GM12878 (cell line): ENCODE measurements at regions not wholly inside any gene's neighbourhood (a gene's known extent, or its start where the extent isn't known, plus 50 kb on each side); places are given as distances from the start of the nearest gene placed in this dataset.

ENCODE experiments used
- ATAC-seq: fragments of 200-7000 bp; cut with Tn5 transposase; 3 replicates; pipeline ENCODE4 v1.9.1; 2020; ENCODE audit warnings: mild to moderate bottlenecking, moderate library complexity
- BruUV-seq: library from RNA; stranded (reverse); fragments of 400-500 nt; replicated peaks from 2 replicates; lab custom pipeline; 2021; lab: Mats Ljungman, UMichigan
- CTCF ChIA-PET: fragments of 300-600 bp; sonication (Branson Sonifier 250); formaldehyde crosslinking; extraction: SDS; loops from one replicate; lab custom pipeline; 2021; ENCODE audit warnings: inconsistent platforms; lab: Yijun Ruan, JAX
- POLR2A ChIA-PET: fragments of 350-600 bp; formaldehyde crosslinking; extraction: SDS; loops from one replicate; lab custom pipeline; 2021; ENCODE audit warnings: inconsistent platforms; lab: Charles Lee
- RAD21 ChIA-PET: fragments of 300-600 bp; sonication (Branson Sonifier 250); formaldehyde crosslinking; loops from one replicate; lab custom pipeline; 2023; ENCODE audit warnings: antibody characterized with exemption; ENCODE audit not compliant: unreplicated experiment; lab: Charles Lee
- SMC1A ChIA-PET: fragments of 300-600 bp; sonication (Branson Sonifier 250); formaldehyde crosslinking; loops from one replicate; lab custom pipeline; 2023; ENCODE audit not compliant: unreplicated experiment, uncharacterized antibody; lab: Charles Lee
- DNase-seq: peaks from one replicate; pipeline ENCODE4 v3.0.0-alpha.2; 2011; ENCODE audit warnings: low read depth, low spot score
- FAIRE-seq: peaks from 3 replicates; lab custom pipeline; 2011; peaks lifted over from hg19 to GRCh38; lab: Jason Lieb, UNC
- H2AFZ ChIP-seq: 2 replicates; pipeline ENCODE4 v1.6.0; 2011; ENCODE audit warnings: low read depth, low read length, control low read depth; ENCODE audit not compliant: control insufficient read depth
- H3K27ac ChIP-seq: 2 replicates; pipeline ENCODE4 v1.5.1; 2011; ENCODE audit warnings: control low read depth; ENCODE audit not compliant: control insufficient read depth, insufficient read depth
- H3K27me3 ChIP-seq, 2 experiments: replicated peaks in 1 of 2; 2 replicates each; pipeline versions ENCODE4 v1.6.0 to v1.6.1; 2011; ENCODE audit warnings: low read length in 1 of 2; ENCODE audit not compliant: control insufficient read depth in 2 of 2, insufficient read depth in 2 of 2
- H3K36me3 ChIP-seq, 2 experiments: 2 replicates each; pipeline ENCODE4 v1.5.1; 2011; ENCODE audit warnings: low read length in 1 of 2; ENCODE audit not compliant: control insufficient read depth in 2 of 2, insufficient read depth in 2 of 2
- H3K4me1 ChIP-seq: 2 replicates; pipeline ENCODE4 v1.6.1; 2011; ENCODE audit warnings: mild to moderate bottlenecking, low read length, moderate library complexity, mixed read lengths; ENCODE audit not compliant: control insufficient read depth, insufficient read depth
- H3K4me2 ChIP-seq: 2 replicates; pipeline ENCODE4 v1.6.0; 2011; ENCODE audit warnings: control low read depth; ENCODE audit not compliant: control insufficient read depth, insufficient read depth
- H3K4me3 ChIP-seq: fragments of 200-600 bp; sonication (generic); 2 replicates; pipeline ENCODE4 v1.5.1; 2016
- H3K79me2 ChIP-seq: 2 replicates; pipeline ENCODE4 v1.6.0; 2011; ENCODE audit warnings: low read length; ENCODE audit not compliant: control insufficient read depth, insufficient read depth
- H3K9ac ChIP-seq: 2 replicates; pipeline ENCODE4 v1.8.0; 2011; ENCODE audit warnings: low read length, control low read depth, mixed read lengths; ENCODE audit not compliant: control insufficient read depth, insufficient read depth
- H3K9me3 ChIP-seq: replicated peaks from 3 replicates; pipeline ENCODE4 v1.5.1; 2011; ENCODE audit warnings: mild to moderate bottlenecking, low read length; ENCODE audit not compliant: control insufficient read depth, insufficient read depth
- H4K20me1 ChIP-seq: 2 replicates; pipeline ENCODE4 v1.6.0; 2011; ENCODE audit not compliant: control insufficient read depth, insufficient read depth
- BCL11A ChIP-seq: IDR thresholded peaks from 2 replicates; pipeline ENCODE4 v1.6.1; 2011; ENCODE audit warnings: low read depth, low read length
- BCL3 ChIP-seq: IDR thresholded peaks from 2 replicates; pipeline ENCODE4 v1.6.1; 2011; ENCODE audit warnings: borderline replicate concordance, low read depth, mild to moderate bottlenecking, moderate library complexity, low read length; ENCODE audit not compliant: insufficient read depth, poor library complexity, severe bottlenecking
- CTCF ChIP-seq, 3 experiments: IDR thresholded peaks in 2 of 3; conservative IDR thresholded peaks in 1 of 3; 2 replicates each; pipeline ENCODE4 v1.5.1; 2011; ENCODE audit warnings: low read depth in 3 of 3, low read length in 3 of 3, mild to moderate bottlenecking in 3 of 3, control low read depth in 2 of 3, moderate library complexity in 2 of 3, inconsistent platforms in 1 of 3, mixed read lengths in 1 of 3; ENCODE audit not compliant: control insufficient read depth in 2 of 3, insufficient read depth in 1 of 3; ENCODE audit errors: extremely low read depth in 1 of 3
- FOXM1 ChIP-seq: IDR thresholded peaks from 2 replicates; pipeline ENCODE4 v1.6.1; 2012; ENCODE audit warnings: low read depth, mild to moderate bottlenecking, inconsistent platforms, low read length, moderate library complexity
- HCFC1 ChIP-seq: fragments of 150-350 bp; IDR thresholded peaks from 2 replicates; pipeline ENCODE4 v1.6.1; 2014; ENCODE audit warnings: low read length
- HSF1 ChIP-seq: fragments of 150-350 bp; IDR thresholded peaks from 2 replicates; pipeline ENCODE4 v1.6.1; 2014; ENCODE audit warnings: mild to moderate bottlenecking, low read depth, low read length
- MLLT1 ChIP-seq: fragments of 450-650 bp; IDR thresholded peaks from 2 replicates; pipeline ENCODE4 v1.6.1; 2016; ENCODE audit warnings: mild to moderate bottlenecking
- NKRF ChIP-seq: fragments of 450-650 bp; conservative IDR thresholded peaks from 2 replicates; pipeline ENCODE4 v1.6.1; 2017; ENCODE audit warnings: mild to moderate bottlenecking, moderate library complexity
- POLR2A ChIP-seq: IDR thresholded peaks from 2 replicates; pipeline ENCODE4 v1.6.1; 2011; ENCODE audit warnings: low read depth, mild to moderate bottlenecking, low read length
- TBL1XR1 ChIP-seq: IDR thresholded peaks from 2 replicates; pipeline ENCODE4 v1.6.1; 2012; ENCODE audit warnings: low read depth, low read length, improper control_type of control experiment
- TCF12 ChIP-seq: IDR thresholded peaks from 2 replicates; pipeline ENCODE4 v1.6.1; 2011; ENCODE audit warnings: low read depth, mild to moderate bottlenecking, low read length
- TCF7 ChIP-seq: IDR thresholded peaks from 2 replicates; pipeline ENCODE4 v1.6.1; 2014; ENCODE audit warnings: antibody characterized with exemption, borderline replicate concordance
- WGBS: methylation state at CpG from one replicate; pipeline ENCODE4 v1.1.6; 2016; ENCODE audit warnings: low lambda C conversion rate; ENCODE audit not compliant: insufficient replicate concordance, insufficient coverage; ENCODE audit errors: missing lambda C conversion rate; 5-methylcytosine and 5-hydroxymethylcytosine counted together
- in situ Hi-C: fragments of 300-500 bp; cut with MboI; formaldehyde crosslinking; loops from 9 replicates; pipeline ENCODE4 v1.14.3; 2018; ENCODE audit warnings: mixed read lengths
- intact Hi-C: fragments of 100-400 bp; cut with micrococcal nuclease; formaldehyde crosslinking; loops from one replicate; pipeline ENCODE4 v1.14.2; 2022; ENCODE audit not compliant: unreplicated experiment

GRCh38 chr5:34555699-34556508, 100.2 kb upstream of the RAI14 start:
- ATAC-seq (no peak), DNase-seq (no peak), FAIRE-seq (no peak)
- CTCF ChIA-PET = interaction anchor here (1.2 kb wide), 1 partner anchor 32 kb away, joined by 4 read pairs; no protein-coding TSS in a partner anchor
- no peaks in the 10 kb centered on the region for H3K36me3 ChIP-seq
- intact Hi-C loops = no loop called here
- TF ChIP-seq CTCF (IDR thresholded peaks at IDR 0.05 in 2 of 3, conservative IDR thresholded peaks at IDR 0.05 in 1 of 3; ENCODE audit: control insufficient read depth in 2 of 3, extremely low read depth in 1 of 3, insufficient read depth in 1 of 3, low read depth in 3 of 3, low read length in 3 of 3) (no peak), HCFC1 (no peak), BCL3 (no peak), TBL1XR1 (no peak), FOXM1 (no peak), NKRF (no peak), POLR2A (no peak), MLLT1 (no peak), HSF1 (no peak), TCF12 (no peak), TCF7 (no peak), BCL11A (no peak)
- no peaks in the 10 kb centered on the region for H3K9me3 ChIP-seq
- H3K79me2 ChIP-seq = no peaks in the 10 kb centered on the region
- no peak overlapping the region for H2AFZ ChIP-seq
- RAD21 ChIA-PET = interaction anchor here (0.9 kb wide), 1 partner anchor 31 kb away, joined by 3 read pairs; no protein-coding TSS in a partner anchor
- no peak overlapping the region for H3K4me3 ChIP-seq
- 57% methylated on average over 8 of the region's 10 CpGs for WGBS
- BruUV-seq = no TSS peak
- POLR2A ChIA-PET = no interaction called here
- no peak overlapping the region for H3K9ac ChIP-seq
- no peaks in the 10 kb centered on the region for H3K27me3 ChIP-seq
- SMC1A ChIA-PET = interaction anchor here (0.8 kb wide), 1 partner anchor 19 kb away, joined by 3 read pairs; no protein-coding TSS in a partner anchor
- no peaks in the 10 kb centered on the region for H3K4me1 ChIP-seq
- no peak overlapping the region for H3K4me2 ChIP-seq
- no peak overlapping the region for H3K27ac ChIP-seq
- H4K20me1 ChIP-seq = no peaks in the 10 kb centered on the region
- in situ Hi-C loops = no loop called here
